HepG2 (cell line): ENCODE measurements at regions not wholly inside any gene's neighbourhood (a gene's known extent, or its start where the extent isn't known, plus 50 kb on each side); places are given as distances from the start of the nearest gene placed in this dataset.

ENCODE experiments used
- ATAC-seq: fragments of 200-7000 bp; cut with Tn5 transposase; 3 replicates; pipeline ENCODE4 v1.9.1; 2020; ENCODE audit warnings: mild to moderate bottlenecking, moderate library complexity
- BruUV-seq: library from RNA; stranded (reverse); fragments of 400-500 nt; replicated peaks from 2 replicates; lab custom pipeline; 2021; lab: Mats Ljungman, UMichigan
- CTCF ChIA-PET: fragments of 300-600 bp; formaldehyde crosslinking; extraction: SDS; loops from one replicate; lab custom pipeline; 2021; ENCODE audit warnings: low total read pairs, inconsistent platforms, low intra/inter-chr PET ratio; lab: Yijun Ruan, JAX
- POLR2A ChIA-PET: fragments of 350-600 bp; sonication (Branson Sonifier 250); formaldehyde crosslinking; loops from one replicate; lab custom pipeline; 2020; ENCODE audit warnings: antibody characterized with exemption, inconsistent platforms; lab: Yijun Ruan, JAX
- DNase-seq: peaks from one replicate; pipeline ENCODE4 v3.0.0-alpha.2; 2015; ENCODE audit warnings: low spot score
- FAIRE-seq: peaks from 3 replicates; lab custom pipeline; 2011; peaks lifted over from hg19 to GRCh38; lab: Jason Lieb, UNC
- H2AFZ ChIP-seq: one replicate; pipeline ENCODE4 v1.6.1; 2011; ENCODE audit warnings: low read length, inconsistent platforms
- H3K27ac ChIP-seq: fragments of 300-600 bp; 3 replicates; pipeline ENCODE4 v1.8.0; 2011; ENCODE audit warnings: mixed run types, mild to moderate bottlenecking, mixed read lengths, low read length, inconsistent platforms; ENCODE audit not compliant: insufficient read depth; ENCODE audit errors: extremely low read length
- H3K27me3 ChIP-seq, 2 experiments: fragments of 200-600 bp in 1 of 2; 2 replicates in 1 of 2; 3 replicates in 1 of 2; pipeline versions ENCODE4 v1.6.0 to v1.8.0; 2011; ENCODE audit warnings: low read length in 2 of 2, mild to moderate bottlenecking in 2 of 2, moderate library complexity in 2 of 2, inconsistent platforms in 1 of 2; ENCODE audit not compliant: insufficient read depth in 2 of 2, control insufficient read depth in 1 of 2
- H3K36me3 ChIP-seq, 2 experiments: fragments of 200-600 bp in 1 of 2; replicated peaks in 1 of 2; 2 replicates in 1 of 2; 3 replicates in 1 of 2; pipeline versions ENCODE4 v1.5.1 to v1.8.0; 2011; ENCODE audit warnings: low read length in 2 of 2, inconsistent platforms in 1 of 2; ENCODE audit not compliant: insufficient read depth in 2 of 2, control insufficient read depth in 1 of 2
- H3K4me1 ChIP-seq: 2 replicates; pipeline ENCODE4 v1.5.1; 2012; ENCODE audit warnings: low read length, inconsistent platforms; ENCODE audit not compliant: insufficient read depth
- H3K4me2 ChIP-seq: 2 replicates; pipeline ENCODE4 v1.6.0; 2011; ENCODE audit warnings: low read depth, low read length, inconsistent platforms
- H3K4me3 ChIP-seq, 3 experiments: fragments of 200-600 bp in 1 of 3; sonication (generic), shearing (Covaris generic) in 1 of 3; replicated peaks in 1 of 3; 2 replicates each; pipeline ENCODE4 v1.5.1; 2011 to 2016; ENCODE audit warnings: low read length in 3 of 3, inconsistent platforms in 2 of 3, low read depth in 2 of 3, mild to moderate bottlenecking in 2 of 3, control low read depth in 1 of 3, mixed read lengths in 1 of 3; ENCODE audit not compliant: insufficient read depth in 1 of 3
- H3K79me2 ChIP-seq: one replicate; pipeline ENCODE4 v1.6.1; 2011; ENCODE audit warnings: low read length, inconsistent platforms; ENCODE audit not compliant: insufficient read depth
- H3K9ac ChIP-seq: 2 replicates; pipeline ENCODE4 v1.6.0; 2011; ENCODE audit warnings: mild to moderate bottlenecking, low read depth, low read length, inconsistent platforms; ENCODE audit not compliant: insufficient read depth
- H3K9me3 ChIP-seq: 2 replicates; pipeline ENCODE4 v1.5.1; 2012; ENCODE audit warnings: mild to moderate bottlenecking, low read length
- H4K20me1 ChIP-seq: 2 replicates; pipeline ENCODE4 v1.6.0; 2011; ENCODE audit warnings: inconsistent platforms, mild to moderate bottlenecking, low read length, moderate library complexity; ENCODE audit not compliant: insufficient read depth
- ATAD3A ChIP-seq: sonication (generic); formaldehyde crosslinking; IDR thresholded peaks from 2 replicates; pipeline ENCODE4 v1.4.0; 2020; ENCODE audit warnings: missing genetic modification reagents
- ATF3 ChIP-seq: sonication (generic); formaldehyde crosslinking; IDR thresholded peaks from 2 replicates; pipeline ENCODE4 v1.4.0; 2020; ENCODE audit warnings: missing genetic modification reagents
- BATF2 ChIP-seq: sonication (generic); formaldehyde crosslinking; IDR thresholded peaks from 2 replicates; pipeline ENCODE4 v1.8.0; 2022; ENCODE audit warnings: mild to moderate bottlenecking, missing genetic modification reagents, moderate library complexity
- CBX1 ChIP-seq: IDR thresholded peaks from one replicate; pipeline ENCODE4 v1.6.1; 2016; ENCODE audit warnings: antibody characterized with exemption, low read depth
- DDIT3 ChIP-seq: sonication (generic); formaldehyde crosslinking; IDR thresholded peaks from 2 replicates; pipeline ENCODE4 v1.4.0; 2020; ENCODE audit warnings: mild to moderate bottlenecking, missing genetic modification reagents
- HOXA7 ChIP-seq: sonication (generic); formaldehyde crosslinking; IDR thresholded peaks from 2 replicates; pipeline ENCODE4 v1.8.1; 2022; ENCODE audit warnings: mild to moderate bottlenecking, missing genetic modification reagents, moderate library complexity
- KLF15 ChIP-seq: sonication (generic); formaldehyde crosslinking; IDR thresholded peaks from 2 replicates; pipeline ENCODE4 v1.8.1; 2023; ENCODE audit warnings: borderline replicate concordance, mild to moderate bottlenecking, inconsistent platforms, missing genetic modification reagents, mixed read lengths
- NCOA2 ChIP-seq: sonication (generic); formaldehyde crosslinking; IDR thresholded peaks from 2 replicates; pipeline ENCODE4 v1.8.0; 2022; ENCODE audit warnings: inconsistent platforms
- NFE2L2 ChIP-seq: fragments of 150-350 bp; IDR thresholded peaks from 2 replicates; pipeline ENCODE4 v1.6.1; 2014; ENCODE audit warnings: low read length
- NFYB ChIP-seq: sonication (generic); formaldehyde crosslinking; IDR thresholded peaks from 2 replicates; pipeline ENCODE4 v1.4.0; 2020; ENCODE audit warnings: missing genetic modification reagents
- REPIN1 ChIP-seq: sonication (generic); formaldehyde crosslinking; IDR thresholded peaks from 2 replicates; pipeline ENCODE4 v1.8.0; 2022; ENCODE audit warnings: missing genetic modification reagents, low read depth, mild to moderate bottlenecking, borderline replicate concordance
- REXO4 ChIP-seq: sonication (generic); formaldehyde crosslinking; IDR thresholded peaks from 2 replicates; pipeline ENCODE4 v1.8.0; 2022; ENCODE audit warnings: missing genetic modification reagents, mild to moderate bottlenecking, borderline replicate concordance
- RORA ChIP-seq: sonication (generic); formaldehyde crosslinking; IDR thresholded peaks from 2 replicates; pipeline ENCODE4 v1.5.0; 2020; ENCODE audit warnings: mild to moderate bottlenecking, missing genetic modification reagents, moderate library complexity
- SOX5 ChIP-seq: IDR thresholded peaks from 2 replicates; pipeline ENCODE4 v1.6.1; 2016; ENCODE audit warnings: borderline replicate concordance
- YEATS2 ChIP-seq: sonication (generic); formaldehyde crosslinking; IDR thresholded peaks from 2 replicates; pipeline ENCODE4 v1.4.0; 2020; ENCODE audit warnings: missing genetic modification reagents, borderline replicate concordance
- ZBTB37 ChIP-seq: sonication (generic); formaldehyde crosslinking; IDR thresholded peaks from 2 replicates; pipeline ENCODE4 v1.4.0; 2020; ENCODE audit warnings: mild to moderate bottlenecking, missing genetic modification reagents
- ZKSCAN5 ChIP-seq: sonication (generic); formaldehyde crosslinking; IDR thresholded peaks from 2 replicates; pipeline ENCODE4 v1.5.1; 2020; ENCODE audit warnings: mild to moderate bottlenecking, missing genetic modification reagents
- ZNF253 ChIP-seq: sonication (generic); formaldehyde crosslinking; IDR thresholded peaks from 2 replicates; pipeline ENCODE4 v1.8.0; 2022; ENCODE audit warnings: mild to moderate bottlenecking, missing genetic modification reagents, borderline replicate concordance
- ZNF296 ChIP-seq: sonication (generic); formaldehyde crosslinking; conservative IDR thresholded peaks from 2 replicates; pipeline ENCODE4 v1.5.0; 2020; ENCODE audit warnings: mild to moderate bottlenecking, missing genetic modification reagents
- ZNF546 ChIP-seq: sonication (generic); formaldehyde crosslinking; conservative IDR thresholded peaks from 2 replicates; pipeline ENCODE4 v1.8.1; 2023; ENCODE audit warnings: mild to moderate bottlenecking, missing genetic modification reagents
- ZNF790 ChIP-seq: sonication (generic); formaldehyde crosslinking; IDR thresholded peaks from 2 replicates; pipeline ENCODE4 v1.8.0; 2022; ENCODE audit warnings: missing genetic modification reagents, mild to moderate bottlenecking, borderline replicate concordance
- ZNF800 ChIP-seq: sonication (generic); formaldehyde crosslinking; IDR thresholded peaks from 2 replicates; pipeline ENCODE4 v1.4.0; 2020; ENCODE audit warnings: missing genetic modification reagents
- ZSCAN9 ChIP-seq: IDR thresholded peaks from 2 replicates; pipeline ENCODE4 v1.6.1; 2016; ENCODE audit warnings: borderline replicate concordance
- WGBS: methylation state at CpG from one replicate; pipeline ENCODE4 v1.1.6; 2017; ENCODE audit warnings: low lambda C conversion rate; 5-methylcytosine and 5-hydroxymethylcytosine counted together
- in situ Hi-C: cut with HindIII; loops from 2 replicates; pipeline ENCODE4 v1.10.0; 2017; ENCODE audit warnings: low pct_unique_long_range_greater_than_20kb; ENCODE audit not compliant: extremely low pct_ligation_motif_present
- intact Hi-C: fragments of 100-400 bp; cut with micrococcal nuclease; formaldehyde crosslinking; loops from one replicate; pipeline ENCODE4 v1.10.0; 2022; ENCODE audit not compliant: unreplicated experiment

GRCh38 chr1:195325181-195325580 is 1283.1 kb downstream of the KCNT2 start (continued):
- TF ChIP-seq ZBTB37 (no peak), NFYB (no peak), ZNF546 (CRISPR knock-in tag) (no peak), KLF15 (no peak), REPIN1 (no peak), BATF2 (CRISPR knock-in tag) (no peak), ZSCAN9 (CRISPR knock-in tag) (no peak), ZKSCAN5 (CRISPR knock-in tag) (no peak), REXO4 (CRISPR knock-in tag) (no peak), ATF3 (CRISPR knock-in tag) (no peak), ATAD3A (CRISPR knock-in tag) (no peak)

- no peak overlapping the region for H3K27ac ChIP-seq
- in situ Hi-C loops (no loop called here), intact Hi-C loops (no loop called here)
- H3K36me3 ChIP-seq, result no peaks in the 10 kb centered on the region
- H3K9me3 ChIP-seq, result no peaks in the 10 kb centered on the region
- H3K27me3 ChIP-seq, result no peaks in the 10 kb centered on the region
- ChIA-PET CTCF (no interaction called here), POLR2A (no interaction called here)
- H3K4me3 ChIP-seq, result no peak overlapping the region
- TF ChIP-seq HOXA7 (CRISPR knock-in tag) (no peak), ZNF800 (CRISPR knock-in tag) (no peak), ZNF253 (CRISPR knock-in tag) (no peak), YEATS2 (CRISPR knock-in tag) (no peak), NCOA2 (CRISPR knock-in tag) (no peak), ZNF790 (CRISPR knock-in tag) (no peak), NFE2L2 (no peak), RORA (CRISPR knock-in tag) (no peak), SOX5 (CRISPR knock-in tag) (no peak), DDIT3 (CRISPR knock-in tag) (no peak), ZNF296 (no peak), CBX1 (no peak)
- FAIRE-seq, result no peak
- no TSS peak for BruUV-seq
- H4K20me1 ChIP-seq, result no peaks in the 10 kb centered on the region
- H3K9ac ChIP-seq, result no peak overlapping the region
- DNase-seq, result no peak
- H3K4me2 ChIP-seq, result no peak overlapping the region
- no peak overlapping the region for H2AFZ ChIP-seq
- H3K79me2 ChIP-seq, result no peaks in the 10 kb centered on the region
- WGBS, result 3% methylated on average over 4 of the region's 4 CpGs
- ATAC-seq, result no peak
- H3K4me1 ChIP-seq, result no peaks in the 10 kb centered on the region
Measured at GRCh38 chr1:195306281-195306680, 1302.0 kb downstream of the KCNT2 start.
